ENCODE measurements at regions not wholly inside any gene's neighbourhood (a gene's known extent, or its start where the extent isn't known, plus 50 kb on each side); places are given as distances from the start of the nearest gene placed in this dataset.

GRCh38 chr6:114577109-114577508 lies 234.3 kb upstream of the HS3ST5 start:
- DNase-seq (ENCODE audit: low read depth): no peak

DNA sequence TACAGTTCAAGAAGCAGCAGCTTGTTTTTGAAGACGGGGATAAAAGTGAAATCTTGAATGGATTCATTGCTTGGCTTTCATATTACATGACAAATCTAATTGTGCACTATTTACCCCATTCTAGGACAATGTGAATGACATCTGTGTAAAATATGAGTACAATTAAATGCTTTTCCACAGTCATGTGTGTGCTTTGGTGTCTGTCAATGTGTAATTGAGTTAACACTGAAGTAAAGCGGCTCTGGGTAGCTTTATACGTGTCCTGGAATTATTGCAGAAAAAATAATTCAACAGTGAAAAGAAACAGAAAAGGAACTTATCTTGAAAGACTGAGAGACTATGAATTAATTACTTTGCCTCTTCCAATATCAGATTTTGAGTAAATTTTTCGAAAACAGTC lies 233.5 kb upstream of the HS3ST5 start:
- DNase-seq (ENCODE audit: low read depth): no peak

DNA sequence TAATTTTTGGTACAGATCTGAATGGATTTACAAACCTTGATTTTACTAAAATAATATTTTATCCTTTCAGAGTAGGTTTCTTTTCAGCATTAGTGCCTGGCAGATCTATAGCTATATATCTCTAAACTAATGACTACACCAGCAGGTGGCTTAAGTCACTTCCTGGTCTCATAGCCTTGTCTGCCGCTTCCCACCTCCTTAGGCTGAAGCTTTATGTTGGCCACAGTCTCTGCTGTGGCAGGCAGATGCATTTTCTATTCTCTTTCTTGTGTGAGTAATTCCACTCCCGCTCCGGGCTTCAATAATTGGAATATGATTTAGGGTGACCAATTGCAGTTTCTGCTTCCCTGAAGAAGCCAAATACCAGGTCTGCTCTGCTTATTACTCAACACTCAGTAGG lies 226.8 kb upstream of the HS3ST5 start:
- peak; percentile 17 for DNase-seq (ENCODE audit: low read depth)

GRCh38 chr6:114564302-114564933 lies 221.6 kb upstream of the HS3ST5 start:
- no peak for DNase-seq (ENCODE audit: low read depth)

- no peak for DNase-seq (ENCODE audit: low read depth)
Observed at GRCh38 chr6:114559419-114559818, 216.6 kb upstream of the HS3ST5 start.

- no peak for DNase-seq (ENCODE audit: low read depth)
Observed at GRCh38 chr6:114558153-114558552, 215.3 kb upstream of the HS3ST5 start.

- DNase-seq (ENCODE audit: low read depth): no peak
Observed at GRCh38 chr6:114556846-114557488, 214.1 kb upstream of the HS3ST5 start.

GRCh38 chr6:114550316-114550715 lies 207.5 kb upstream of the HS3ST5 start:
- no peak for DNase-seq (ENCODE audit: low read depth)

DNA sequence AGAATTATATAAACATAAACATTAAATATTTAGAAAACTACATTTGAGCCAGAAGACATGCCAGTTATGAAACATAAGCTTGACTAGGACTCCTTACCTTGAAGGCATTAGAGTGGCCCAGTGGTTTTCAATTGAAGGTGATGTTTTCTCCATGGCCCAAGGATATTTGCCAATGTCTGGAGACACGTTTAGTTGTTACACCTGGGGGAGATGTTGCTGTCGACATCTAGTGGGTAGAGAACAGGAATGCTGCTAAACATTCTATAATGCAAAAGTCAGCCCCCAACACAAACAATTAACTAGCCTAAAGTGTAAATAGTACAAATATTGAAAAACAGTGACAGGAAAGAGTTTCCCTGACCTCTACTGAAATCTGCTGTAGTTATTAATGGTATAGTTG lies 200.9 kb upstream of the HS3ST5 start:
- no peak for DNase-seq (ENCODE audit: low read depth)

DNA sequence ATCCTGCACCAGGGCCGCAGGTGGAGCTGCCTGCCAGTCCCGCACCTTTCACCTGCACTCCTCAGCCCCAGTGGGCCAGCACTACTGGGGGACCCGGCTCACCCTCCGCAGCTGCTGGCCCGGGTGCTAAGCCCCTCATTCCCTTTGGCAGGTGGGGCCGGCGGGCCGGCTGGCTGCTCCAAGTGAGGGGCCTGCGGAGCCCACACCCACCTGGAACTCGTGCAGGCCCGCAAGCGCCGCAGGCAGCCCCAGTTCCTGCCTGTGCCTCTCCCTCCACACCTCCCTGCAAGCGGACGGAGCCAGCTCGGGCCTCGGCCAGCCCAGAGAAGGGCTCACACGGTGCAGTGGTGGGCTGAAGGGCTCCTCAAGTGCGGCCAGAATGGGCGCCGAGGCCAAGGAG lies 199.0 kb upstream of the HS3ST5 start:
- DNase-seq (ENCODE audit: low read depth): no peak

DNA sequence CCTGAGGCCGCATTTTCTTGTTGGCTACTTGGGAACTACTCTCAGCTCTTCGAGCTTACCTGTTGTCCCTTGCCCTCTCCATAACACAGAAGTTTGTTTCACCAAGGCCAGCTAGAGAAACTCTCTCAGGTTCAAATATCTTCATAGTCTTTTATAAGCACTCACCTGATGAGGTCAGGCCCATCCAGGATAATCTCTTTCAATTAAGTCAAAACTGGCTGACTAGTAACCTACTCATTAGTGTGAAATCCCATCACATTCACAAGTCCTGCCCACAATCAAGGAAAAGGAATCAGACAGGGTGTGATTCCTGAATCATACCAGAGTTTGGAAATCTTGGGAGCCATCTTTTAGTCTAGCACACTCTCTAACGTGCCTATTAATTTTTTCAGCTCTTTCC lies 195.2 kb upstream of the HS3ST5 start:
- DNase-seq (ENCODE audit: low read depth): no peak

DNA sequence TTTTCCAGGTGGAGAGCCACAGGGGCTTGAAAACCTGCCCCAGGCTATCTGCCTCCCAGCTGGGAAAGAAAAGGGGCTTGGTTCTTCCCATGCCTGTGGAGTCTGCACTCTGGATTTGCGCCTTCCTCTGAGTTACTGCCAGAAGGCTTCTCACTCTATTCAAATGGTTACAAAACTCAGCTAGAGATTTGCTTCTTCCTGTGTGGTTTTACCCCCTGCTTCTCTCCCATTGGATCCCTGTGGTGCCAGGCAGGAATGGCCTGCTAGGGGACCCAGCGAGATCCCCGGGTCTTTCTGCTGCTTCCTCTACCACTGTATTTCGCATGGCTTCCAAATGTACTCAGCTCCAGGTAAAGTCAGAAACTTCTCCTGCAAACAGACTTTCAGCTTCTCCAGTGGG lies 192.0 kb upstream of the HS3ST5 start:
- no peak for DNase-seq (ENCODE audit: low read depth)

GRCh38 chr6:114524081-114524480 lies 181.3 kb upstream of the HS3ST5 start:
- DNase-seq (ENCODE audit: low read depth): no peak

DNA sequence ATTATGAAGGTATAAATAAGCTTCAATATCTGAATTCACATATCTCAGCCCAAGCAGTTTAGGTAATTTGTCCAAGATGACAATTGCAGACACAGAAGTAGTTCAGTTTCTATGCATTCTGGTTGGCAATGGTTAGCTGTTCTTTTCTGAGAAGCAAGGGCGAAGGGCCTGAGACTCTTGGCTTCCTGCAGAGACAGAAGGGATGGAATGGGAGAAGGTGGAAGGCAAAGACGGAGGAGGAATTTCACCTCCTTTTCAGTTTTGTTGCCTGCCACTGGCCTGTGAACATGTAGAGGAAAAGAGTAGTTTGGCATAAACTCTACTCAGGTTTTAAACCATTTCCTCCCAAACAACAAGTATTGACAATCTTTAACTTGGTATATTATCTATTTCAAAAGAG lies 180.7 kb upstream of the HS3ST5 start:
- no peak for DNase-seq (ENCODE audit: low read depth)

GRCh38 chr6:114521926-114522325 lies 179.1 kb upstream of the HS3ST5 start:
- no peak for DNase-seq (ENCODE audit: low read depth)

DNA sequence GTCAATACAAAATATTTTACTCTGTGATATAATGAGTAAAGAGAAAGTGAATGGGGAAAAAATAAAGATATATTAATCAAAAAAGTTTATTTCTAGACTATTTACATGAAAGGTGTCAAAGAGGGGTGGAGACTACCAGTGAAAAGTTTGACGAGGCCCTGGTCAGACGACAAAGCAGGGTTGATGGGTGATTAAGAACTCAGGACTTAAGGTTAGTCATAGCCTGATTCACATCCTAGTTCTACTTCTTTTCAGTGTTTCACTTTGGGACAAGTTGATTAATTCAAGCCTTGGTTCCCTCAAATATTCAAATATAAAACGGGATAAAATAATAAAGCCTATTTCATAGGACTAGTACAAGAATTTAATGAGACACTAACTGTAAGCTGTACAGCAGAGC lies 178.2 kb upstream of the HS3ST5 start:
- DNase-seq (ENCODE audit: low read depth): peak; percentile 59

DNA sequence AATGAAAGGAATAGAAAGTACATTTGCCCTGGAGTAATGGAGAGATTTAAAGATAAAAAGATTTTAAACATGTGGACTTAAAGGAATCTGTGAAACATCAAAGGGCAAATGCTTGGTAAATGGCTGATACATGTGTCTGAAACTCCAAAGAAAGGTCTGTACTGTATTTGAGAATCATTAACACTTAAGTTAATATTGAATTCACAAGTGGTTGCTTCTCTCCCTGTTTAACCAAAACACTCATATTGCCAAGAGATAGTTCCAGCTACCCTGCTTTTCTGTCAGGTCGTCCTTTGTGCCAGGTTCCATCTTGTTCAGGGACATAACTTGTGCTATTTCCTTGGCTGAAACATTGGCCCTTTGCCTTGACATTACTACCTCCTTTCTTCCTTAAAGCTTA lies 171.3 kb upstream of the HS3ST5 start:
- DNase-seq (ENCODE audit: low read depth): no peak

DNA sequence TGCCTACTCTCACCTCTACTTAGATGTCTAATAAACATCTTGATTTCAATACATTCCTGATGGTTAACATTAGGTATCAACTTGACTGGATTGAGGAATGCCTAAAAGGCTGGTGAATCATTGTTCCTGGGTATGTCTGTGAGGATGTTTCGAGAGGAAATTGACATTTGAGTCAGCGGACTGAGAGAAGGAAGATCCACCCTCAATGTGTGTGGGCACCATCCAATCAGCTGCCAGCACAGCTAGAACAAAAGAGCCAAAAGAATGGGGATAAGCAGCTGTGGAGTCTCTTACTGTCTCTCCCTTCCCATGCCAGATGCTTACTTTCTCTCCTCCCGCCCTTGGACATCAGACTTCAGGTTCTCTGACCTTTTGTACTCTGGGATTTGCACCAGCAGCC lies 128.6 kb upstream of the HS3ST5 start:
- DNase-seq (ENCODE audit: low read depth): peak; percentile 65

DNA sequence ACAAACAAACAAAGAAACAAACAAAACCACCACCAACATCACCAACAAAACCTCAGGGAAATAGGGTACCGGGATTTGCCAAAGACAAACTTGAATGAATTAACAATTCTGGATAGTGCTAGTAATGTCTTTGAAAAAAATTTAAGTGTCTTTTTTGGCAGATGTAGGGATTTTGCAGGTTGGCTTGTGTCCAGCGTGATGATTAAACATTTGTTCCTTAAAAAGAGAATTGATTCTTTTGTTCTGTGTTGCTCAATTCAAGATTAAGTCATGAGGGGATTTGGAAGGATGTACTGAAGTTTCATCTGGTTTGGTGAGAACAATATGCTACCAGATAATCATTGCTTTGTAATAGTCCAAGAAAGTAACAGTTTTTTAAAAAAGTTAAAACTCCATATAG lies 125.1 kb upstream of the HS3ST5 start:
- peak; percentile 79 for DNase-seq (ENCODE audit: low read depth)

- DNase-seq (ENCODE audit: low read depth): no peak
Observed at GRCh38 chr6:114465511-114465910, 122.7 kb upstream of the HS3ST5 start.

DNA sequence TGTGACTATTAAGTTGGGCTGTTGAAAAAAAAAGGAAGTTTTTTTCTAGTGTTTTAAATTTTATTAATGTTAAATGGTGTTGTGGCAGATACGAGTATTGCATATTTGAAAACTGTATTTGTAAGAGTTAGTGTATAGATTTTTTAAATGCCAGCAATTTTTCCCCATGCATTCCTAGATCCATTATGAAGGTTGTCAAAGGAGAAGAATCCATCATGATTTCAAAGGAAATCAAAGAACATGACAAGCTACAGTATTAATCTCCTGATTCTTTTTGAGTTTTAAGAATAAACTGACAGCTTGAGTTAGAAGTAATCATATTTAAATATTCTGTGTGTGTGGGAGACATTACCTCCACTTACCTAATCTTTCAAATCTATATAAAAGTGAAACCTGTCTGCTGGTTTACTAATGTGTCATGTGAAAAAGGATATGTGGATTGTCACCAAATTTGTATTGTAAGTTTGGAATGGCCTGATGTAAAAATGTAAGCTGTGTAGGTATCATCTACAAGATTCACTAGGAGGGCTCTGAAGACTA lies 111.0 kb upstream of the HS3ST5 start:
- no peak for DNase-seq (ENCODE audit: low read depth)

- DNase-seq (ENCODE audit: low read depth): no peak
Observed at GRCh38 chr6:114452785-114453401, 110.1 kb upstream of the HS3ST5 start.

GRCh38 chr6:114450631-114451030 lies 107.8 kb upstream of the HS3ST5 start:
- no peak for DNase-seq (ENCODE audit: low read depth)

Data from HT1080 (cell line).